K562 (cell line): ENCODE measurements at regions not wholly inside any gene's neighbourhood (a gene's known extent, or its start where the extent isn't known, plus 50 kb on each side); places are given as distances from the start of the nearest gene placed in this dataset.

Experiments used
- ATAC-seq: fragments of 200-7000 bp; cut with Tn5 transposase; 3 replicates; pipeline ENCODE4 v1.9.1; 2020; ENCODE audit warnings: moderate library complexity
- BruUV-seq: library from RNA; stranded (reverse); fragments of 400-500 nt; replicated peaks from 2 replicates; lab custom pipeline; 2021; lab: Mats Ljungman, UMichigan
- CTCF ChIA-PET: fragments of 300-600 bp; formaldehyde crosslinking; extraction: SDS; loops from one replicate; lab custom pipeline; 2021; ENCODE audit warnings: low intra/inter-chr PET ratio; lab: Yijun Ruan, JAX
- POLR2A ChIA-PET: fragments of 300-600, 350-650 bp; sonication (Branson Sonifier 250); formaldehyde crosslinking; extraction: SDS; loops from one replicate; lab custom pipeline; 2021; ENCODE audit warnings: antibody characterized with exemption, inconsistent platforms; lab: Yijun Ruan, JAX
- DNase-seq, 4 experiments: peaks; one replicate each; pipeline versions ENCODE4 v3.0.0 to v3.0.0-alpha.2; 2011 to 2018; ENCODE audit warnings: low spot score in 3 of 4, mixed read lengths in 3 of 4; ENCODE audit errors: extremely low read depth in 1 of 4
- FAIRE-seq: peaks from 2 replicates; lab custom pipeline; 2011; peaks lifted over from hg19 to GRCh38; lab: Jason Lieb, UNC
- H2AFZ ChIP-seq: 2 replicates; pipeline ENCODE4 v1.6.0; 2011; ENCODE audit warnings: low read depth, low read length, control low read depth, inconsistent platforms
- H3K27ac ChIP-seq: fragments of 200-600 bp; 3 replicates; pipeline ENCODE4 v1.8.0; 2011; ENCODE audit warnings: low read depth, mild to moderate bottlenecking, control low read depth, inconsistent platforms, low read length, moderate library complexity, mixed read lengths; ENCODE audit errors: extremely low read depth
- H3K27me3 ChIP-seq, 2 experiments: fragments of 300-600 bp in 1 of 2; 2 replicates in 1 of 2; 3 replicates in 1 of 2; pipeline versions ENCODE4 v1.6.0 to v1.8.0; 2011; ENCODE audit warnings: inconsistent platforms in 2 of 2, low read length in 2 of 2, mild to moderate bottlenecking in 1 of 2, mixed read lengths in 1 of 2, moderate library complexity in 1 of 2; ENCODE audit not compliant: control insufficient read depth in 2 of 2, insufficient read depth in 2 of 2
- H3K36me3 ChIP-seq: fragments of 300-600 bp; 3 replicates; pipeline ENCODE4 v1.8.0; 2011; ENCODE audit warnings: mild to moderate bottlenecking, low read length, inconsistent platforms; ENCODE audit not compliant: control insufficient read depth, insufficient read depth
- H3K4me1 ChIP-seq, 2 experiments: fragments of 200-600 bp in 1 of 2; replicated peaks in 1 of 2; 2 replicates in 1 of 2; 3 replicates in 1 of 2; pipeline versions ENCODE4 v1.5.1 to v1.8.0; 2011; ENCODE audit warnings: inconsistent platforms in 2 of 2, low read length in 2 of 2, mild to moderate bottlenecking in 1 of 2, mixed read lengths in 1 of 2, moderate library complexity in 1 of 2; ENCODE audit not compliant: control insufficient read depth in 2 of 2, insufficient read depth in 2 of 2
- H3K4me2 ChIP-seq: 2 replicates; pipeline ENCODE4 v1.6.1; 2011; ENCODE audit warnings: low read length, control low read depth, inconsistent platforms, mixed read lengths; ENCODE audit not compliant: insufficient read depth
- H3K4me3 ChIP-seq: fragments of 200-600 bp; sonication (generic), shearing (Covaris generic); 2 replicates; pipeline ENCODE4 v1.5.1; 2016; ENCODE audit warnings: control low read depth, inconsistent platforms
- H3K79me2 ChIP-seq: fragments of 200-600 bp; 3 replicates; pipeline ENCODE4 v1.8.0; 2011; ENCODE audit warnings: low read length, inconsistent platforms; ENCODE audit not compliant: control insufficient read depth, insufficient read depth
- H3K9ac ChIP-seq, 2 experiments: 2 replicates each; pipeline versions ENCODE4 v1.6.0 to v1.6.1; 2011; ENCODE audit warnings: low read depth in 2 of 2, low read length in 2 of 2, control low read depth in 1 of 2, inconsistent platforms in 1 of 2, mild to moderate bottlenecking in 1 of 2, mixed read lengths in 1 of 2; ENCODE audit not compliant: insufficient read depth in 1 of 2
- H3K9me1 ChIP-seq: one replicate; pipeline ENCODE4 v1.6.0; 2011; ENCODE audit warnings: inconsistent platforms, mild to moderate bottlenecking, low read length, moderate library complexity; ENCODE audit not compliant: control insufficient read depth, insufficient read depth
- H3K9me3 ChIP-seq: replicated peaks from 2 replicates; pipeline ENCODE4 v1.5.1; 2011; ENCODE audit warnings: low read depth, low read length, inconsistent platforms; ENCODE audit not compliant: control insufficient read depth, insufficient read depth
- H4K20me1 ChIP-seq: replicated peaks from 2 replicates; pipeline ENCODE4 v1.6.1; 2011; ENCODE audit warnings: low read length, inconsistent platforms, mixed read lengths; ENCODE audit not compliant: control insufficient read depth, insufficient read depth
- E2F5 ChIP-seq: sonication (generic); formaldehyde crosslinking; IDR thresholded peaks from 2 replicates; pipeline ENCODE4 v1.8.0; 2022; ENCODE audit warnings: mild to moderate bottlenecking, missing genetic modification reagents
- HDAC2 ChIP-seq: fragments of 450-650 bp; IDR thresholded peaks from 2 replicates; pipeline ENCODE4 v1.6.1; 2016; ENCODE audit warnings: mild to moderate bottlenecking
- MGA ChIP-seq: fragments of 450-650 bp; IDR thresholded peaks from 2 replicates; pipeline ENCODE4 v1.6.1; 2016; ENCODE audit warnings: mild to moderate bottlenecking, moderate library complexity
- MTF1 ChIP-seq: fragments of 250-450 bp; sonication (Bioruptor Pico); IDR thresholded peaks from 2 replicates; pipeline ENCODE4 v1.9.0; 2021; ENCODE audit warnings: moderate library complexity, mild to moderate bottlenecking, inconsistent platforms, borderline replicate concordance
- RBM34 ChIP-seq: fragments of 200-400 bp; formaldehyde crosslinking; IDR thresholded peaks from 2 replicates; pipeline ENCODE4 v1.6.1; 2018; ENCODE audit warnings: low read length, borderline replicate concordance; ENCODE audit not compliant: insufficient read depth
- WGBS: fragments of 100-300 bp; shearing (Covaris generic); methylation state at CpG from one replicate; pipeline ENCODE4 v1.1.6; 2016; ENCODE audit warnings: low coverage, mixed read lengths; ENCODE audit not compliant: insufficient coverage; ENCODE audit errors: missing lambda C conversion rate; 5-methylcytosine and 5-hydroxymethylcytosine counted together
- in situ Hi-C: fragments of 300-500 bp; cut with MboI; formaldehyde crosslinking; loops from 4 replicates; pipeline ENCODE4 v1.15.0; 2018; ENCODE audit warnings: inconsistent platforms, mixed read lengths
- intact Hi-C: fragments of 100-400 bp; cut with micrococcal nuclease; formaldehyde crosslinking; loops from 2 replicates; pipeline ENCODE4 v1.14.2; 2022
- TF ChIP-seq, protein P1 (sequence below), 2 experiments: IDR thresholded peaks in 1 of 2; conservative IDR thresholded peaks in 1 of 2; 2 replicates each; pipeline ENCODE4 v1.6.1; 2016; ENCODE audit warnings: low read depth in 2 of 2, mild to moderate bottlenecking in 1 of 2, missing compliant biosample characterization in 1 of 2, missing genetic modification characterization in 1 of 2, moderate library complexity in 1 of 2

GRCh38 chr5:106525438-106525837 is 1145.3 kb downstream of the EFNA5 start:
- intact Hi-C loops, result no loop called here
- H3K27me3 ChIP-seq, result no peaks in the 10 kb centered on the region
- in situ Hi-C loops, result no loop called here
- H2AFZ ChIP-seq, result no peak overlapping the region
- no peak overlapping the region for H3K4me3 ChIP-seq
- no peaks in the 10 kb centered on the region for H3K36me3 ChIP-seq
- no peak overlapping the region for H3K4me2 ChIP-seq
- FAIRE-seq (no peak), ATAC-seq (no peak), DNase-seq (no peak)
- H3K79me2 ChIP-seq, result no peaks in the 10 kb centered on the region
- 0 out of 2 replicates have a peak, but pooled peaks cover 2% of the 10 kb centered on the region for H3K9me3 ChIP-seq
- H3K9me1 ChIP-seq, result no peaks in the 10 kb centered on the region
- WGBS, result 0% methylated on average over 3 of the region's 3 CpGs
- H3K4me1 ChIP-seq, result no peaks in the 10 kb centered on the region
- ChIA-PET CTCF (no interaction called here), POLR2A (no interaction called here)
- no peak overlapping the region for H3K9ac ChIP-seq
- no peak overlapping the region for H3K27ac ChIP-seq
- H4K20me1 ChIP-seq, result no peaks in the 10 kb centered on the region
- BruUV-seq, result no TSS peak
- TF ChIP-seq MGA (no peak), HDAC2 (no peak), E2F5 (CRISPR knock-in tag) (no peak), RBM34 (no peak), MTF1 (CRISPR knock-in tag) (no peak)
- TF ChIP-seq, protein P1, sequence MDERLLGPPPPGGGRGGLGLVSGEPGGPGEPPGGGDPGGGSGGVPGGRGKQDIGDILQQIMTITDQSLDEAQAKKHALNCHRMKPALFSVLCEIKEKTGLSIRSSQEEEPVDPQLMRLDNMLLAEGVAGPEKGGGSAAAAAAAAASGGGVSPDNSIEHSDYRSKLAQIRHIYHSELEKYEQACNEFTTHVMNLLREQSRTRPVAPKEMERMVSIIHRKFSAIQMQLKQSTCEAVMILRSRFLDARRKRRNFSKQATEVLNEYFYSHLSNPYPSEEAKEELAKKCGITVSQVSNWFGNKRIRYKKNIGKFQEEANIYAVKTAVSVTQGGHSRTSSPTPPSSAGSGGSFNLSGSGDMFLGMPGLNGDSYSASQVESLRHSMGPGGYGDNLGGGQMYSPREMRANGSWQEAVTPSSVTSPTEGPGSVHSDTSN (CRISPR knock-in tag; IDR thresholded peaks at IDR 0.05; ENCODE audit: low read depth), result no peak
- TF ChIP-seq, protein P1 (tag; conservative IDR thresholded peaks at IDR 0.05; ENCODE audit: low read depth), result no peak
